HEK293 (cell line): ENCODE measurements at regions not wholly inside any gene's neighbourhood (a gene's known extent, or its start where the extent isn't known, plus 50 kb on each side); places are given as distances from the start of the nearest gene placed in this dataset.

Experiments
- CTCF ChIA-PET: fragments of 350-600 bp; formaldehyde crosslinking; extraction: SDS; loops from one replicate; lab custom pipeline; 2021; ENCODE audit warnings: antibody characterized with exemption; lab: Yijun Ruan, JAX
- POLR2A ChIA-PET: fragments of 300-600 bp; formaldehyde crosslinking; extraction: SDS; loops from one replicate; lab custom pipeline; 2020; ENCODE audit warnings: antibody characterized with exemption, inconsistent platforms; lab: Yijun Ruan, JAX
- H3K27ac ChIP-seq: fragments of 200-500 bp; sonication (Bioruptor generic); 2 replicates; pipeline ENCODE4 v1.5.1; 2014; ENCODE audit warnings: low read depth, low read length, control low read depth, inconsistent platforms; ENCODE audit errors: extremely low read depth
- H3K36me3 ChIP-seq, 2 experiments: fragments of 200-500 bp in 1 of 2; sonication (Bioruptor generic) in 1 of 2; 1 replicate in 1 of 2; 2 replicates in 1 of 2; pipeline ENCODE4 v1.5.1; 2014 to 2017; ENCODE audit warnings: inconsistent platforms in 2 of 2, low read length in 2 of 2; ENCODE audit not compliant: control insufficient read depth in 2 of 2, insufficient read depth in 1 of 2
- H3K4me1 ChIP-seq: fragments of 200-500 bp; sonication (Bioruptor generic); 2 replicates; pipeline ENCODE4 v1.5.1; 2014; ENCODE audit warnings: mild to moderate bottlenecking, low read length, inconsistent platforms; ENCODE audit not compliant: control insufficient read depth, insufficient read depth
- H3K4me3 ChIP-seq: 2 replicates; pipeline ENCODE4 v1.5.1; 2011; ENCODE audit warnings: low read depth, mild to moderate bottlenecking, control low read depth, low read length, moderate library complexity
- H3K9me3 ChIP-seq: fragments of 200-500 bp; sonication (Bioruptor generic); 2 replicates; pipeline ENCODE4 v1.5.1; 2014; ENCODE audit warnings: low read depth, low read length, inconsistent platforms; ENCODE audit not compliant: control insufficient read depth, insufficient read depth
- MZF1 ChIP-seq: fragments of 450-650 bp; formaldehyde crosslinking; IDR thresholded peaks from 2 replicates; pipeline ENCODE4 v1.5.1; 2017; ENCODE audit warnings: missing biosample characterization, missing genetic modification characterization, borderline replicate concordance
- PRDM2 ChIP-seq: fragments of 450-650 bp; formaldehyde crosslinking; IDR thresholded peaks from 2 replicates; pipeline ENCODE4 v1.5.1; 2016; ENCODE audit warnings: missing biosample characterization, missing genetic modification characterization, borderline replicate concordance
- SCRT1 ChIP-seq: fragments of 450-650 bp; formaldehyde crosslinking; IDR thresholded peaks from 2 replicates; pipeline ENCODE4 v1.5.1; 2016; ENCODE audit warnings: missing biosample characterization, missing genetic modification characterization, borderline replicate concordance
- SCRT2 ChIP-seq: fragments of 450-650 bp; formaldehyde crosslinking; IDR thresholded peaks from 2 replicates; pipeline ENCODE4 v1.5.1; 2016; ENCODE audit warnings: missing biosample characterization, missing genetic modification characterization
- ZBTB10 ChIP-seq: fragments of 450-650 bp; formaldehyde crosslinking; IDR thresholded peaks from 2 replicates; pipeline ENCODE4 v1.5.1; 2016; ENCODE audit warnings: missing biosample characterization, missing genetic modification characterization
- ZBTB44 ChIP-seq: fragments of 450-650 bp; IDR thresholded peaks from 2 replicates; pipeline ENCODE4 v1.5.1; 2018; ENCODE audit warnings: missing biosample characterization, mild to moderate bottlenecking, missing genetic modification characterization
- ZFP3 ChIP-seq: fragments of 450-650 bp; formaldehyde crosslinking; IDR thresholded peaks from 2 replicates; pipeline ENCODE4 v1.5.1; 2016; ENCODE audit warnings: low read depth, missing biosample characterization, missing genetic modification characterization
- ZNF121 ChIP-seq: fragments of 450-650 bp; formaldehyde crosslinking; IDR thresholded peaks from 2 replicates; pipeline ENCODE4 v1.5.1; 2016; ENCODE audit warnings: missing biosample characterization, missing genetic modification characterization
- ZNF140 ChIP-seq: fragments of 450-650 bp; formaldehyde crosslinking; IDR thresholded peaks from 2 replicates; pipeline ENCODE4 v1.5.1; 2016; ENCODE audit warnings: missing biosample characterization, missing genetic modification characterization
- ZNF148 ChIP-seq: fragments of 450-650 bp; formaldehyde crosslinking; IDR thresholded peaks from 2 replicates; pipeline ENCODE4 v1.5.0; 2017; ENCODE audit warnings: missing biosample characterization, missing genetic modification characterization, borderline replicate concordance
- ZNF18 ChIP-seq: fragments of 450-650 bp; formaldehyde crosslinking; IDR thresholded peaks from 2 replicates; pipeline ENCODE4 v1.5.1; 2016; ENCODE audit warnings: missing biosample characterization, missing genetic modification characterization
- ZNF223 ChIP-seq: fragments of 450-650 bp; formaldehyde crosslinking; IDR thresholded peaks from 2 replicates; pipeline ENCODE4 v1.5.1; 2016; ENCODE audit warnings: missing biosample characterization, missing genetic modification characterization
- ZNF324 ChIP-seq: fragments of 450-650 bp; formaldehyde crosslinking; IDR thresholded peaks from 2 replicates; pipeline ENCODE4 v1.5.1; 2016; ENCODE audit warnings: missing biosample characterization, missing genetic modification characterization
- ZNF433 ChIP-seq: fragments of 450-650 bp; formaldehyde crosslinking; IDR thresholded peaks from 2 replicates; pipeline ENCODE4 v1.5.1; 2016; ENCODE audit warnings: missing biosample characterization, missing genetic modification characterization, low read depth
- ZNF529 ChIP-seq: fragments of 450-650 bp; formaldehyde crosslinking; IDR thresholded peaks from 2 replicates; pipeline ENCODE4 v1.5.1; 2017; ENCODE audit warnings: missing genetic modification characterization, missing biosample characterization; ENCODE audit not compliant: insufficient replicate concordance
- ZNF585B ChIP-seq: fragments of 450-650 bp; formaldehyde crosslinking; IDR thresholded peaks from 2 replicates; pipeline ENCODE4 v1.5.1; 2016; ENCODE audit warnings: missing biosample characterization, missing genetic modification characterization
- ZNF660 ChIP-seq: fragments of 450-650 bp; IDR thresholded peaks from 2 replicates; pipeline ENCODE4 v1.5.1; 2018; ENCODE audit warnings: missing biosample characterization, mild to moderate bottlenecking, missing genetic modification characterization
- ZSCAN23 ChIP-seq: fragments of 450-650 bp; formaldehyde crosslinking; IDR thresholded peaks from 2 replicates; pipeline ENCODE4 v1.5.1; 2016; ENCODE audit warnings: missing biosample characterization, missing genetic modification characterization

GRCh38 chr4:177108708-177109107 lies 201.0 kb upstream of the NEIL3 start:
- no peak overlapping the region for H3K27ac ChIP-seq
- no peaks in the 10 kb centered on the region for H3K4me1 ChIP-seq
- H3K36me3 ChIP-seq = no peaks in the 10 kb centered on the region
- ChIA-PET CTCF (no interaction called here), POLR2A (no interaction called here)
- no peaks in the 10 kb centered on the region for H3K9me3 ChIP-seq
- TF ChIP-seq SCRT2 (tag by site-specific recombination) = no peak
- no peak for TF ChIP-seq ZNF660 (tag by site-specific recombination)
- no peak for TF ChIP-seq PRDM2 (tag by site-specific recombination)
- no peak for TF ChIP-seq ZNF140
- no peak for TF ChIP-seq ZFP3 (tag by site-specific recombination)
- no peak for TF ChIP-seq ZNF433 (tag by site-specific recombination)
- H3K4me3 ChIP-seq = no peak overlapping the region

GRCh38 chr4:177109769-177110168 lies 199.9 kb upstream of the NEIL3 start:
- POLR2A ChIA-PET = no interaction called here
- no peak overlapping the region for H3K27ac ChIP-seq
- no peaks in the 10 kb centered on the region for H3K9me3 ChIP-seq
- no peak overlapping the region for H3K4me3 ChIP-seq
- CTCF ChIA-PET = no interaction called here
- no peak for TF ChIP-seq ZNF223
- H3K36me3 ChIP-seq = no peaks in the 10 kb centered on the region
- no peaks in the 10 kb centered on the region for H3K4me1 ChIP-seq

- H3K27ac ChIP-seq = no peak overlapping the region
- H3K4me3 ChIP-seq = no peak overlapping the region
- H3K36me3 ChIP-seq = no peaks in the 10 kb centered on the region
- ChIA-PET POLR2A (no interaction called here), CTCF (no interaction called here)
- no peaks in the 10 kb centered on the region for H3K4me1 ChIP-seq
- no peaks in the 10 kb centered on the region for H3K9me3 ChIP-seq
- no peak for TF ChIP-seq MZF1 (tag by site-specific recombination)
- TF ChIP-seq ZNF585B (tag by site-specific recombination) = no peak
- no peak for TF ChIP-seq ZNF529 (tag by site-specific recombination)
- no peak for TF ChIP-seq SCRT1
- TF ChIP-seq ZNF324 (tag by site-specific recombination) = no peak
- no peak for TF ChIP-seq ZNF18 (tag by site-specific recombination)
- no peak for TF ChIP-seq ZNF121 (tag by site-specific recombination)
- no peak for TF ChIP-seq ZBTB44
- TF ChIP-seq ZNF148 = no peak
- no peak for TF ChIP-seq ZBTB10 (tag by site-specific recombination)
- no peak for TF ChIP-seq ZSCAN23 (tag by site-specific recombination)
Observed at GRCh38 chr4:177116161-177116560, 193.5 kb upstream of the NEIL3 start.
